ENCODE measurements at regions not wholly inside any gene's neighbourhood (a gene's known extent, or its start where the extent isn't known, plus 50 kb on each side); places are given as distances from the start of the nearest gene placed in this dataset.

GRCh38 chr3:68072062-68072461 is 417.6 kb upstream of the SUCLG2 start:
- 56 to 65% (median 61%) methylated on average over 3 of the region's 3 CpGs for WGBS, 4 donors
- H3K27ac ChIP-seq = no peak overlapping the region
- H3K4me3 ChIP-seq = no peak overlapping the region
- no peaks in the 10 kb centered on the region for H3K27me3 ChIP-seq
- no peaks in the 10 kb centered on the region for H3K4me1 ChIP-seq (replicated peaks in 1 of 2)
- no peak for DNase-seq
- no peak for TF ChIP-seq CTCF (IDR thresholded peaks at IDR 0.05)
- TF ChIP-seq POLR2A (IDR thresholded peaks at IDR 0.05) = no peak
- no peaks in the 10 kb centered on the region for H3K9me3 ChIP-seq (replicated peaks in 1 of 3)
- intact Hi-C loops (cut with DNase I) = no loop called here
- H3K36me3 ChIP-seq (replicated peaks in 1 of 2) = no peaks in the 10 kb centered on the region

GRCh38 chr3:68070186-68070585 is 415.8 kb upstream of the SUCLG2 start:
- intact Hi-C loops (cut with DNase I) = no loop called here
- Histone ChIP-seq H3K9me3 (replicated peaks in 1 of 3) (no peaks in the 10 kb centered on the region), H3K36me3 (replicated peaks in 1 of 2) (no peaks in the 10 kb centered on the region), H3K27ac (no peak overlapping the region), H3K4me3 (no peak overlapping the region), H3K4me1 (replicated peaks in 1 of 2) (no peaks in the 10 kb centered on the region), H3K27me3 (no peaks in the 10 kb centered on the region)
- TF ChIP-seq POLR2A (IDR thresholded peaks at IDR 0.05) (no peak), CTCF (IDR thresholded peaks at IDR 0.05) (no peak)
- WGBS, 4 donors = 60 to 100% (median 78%) methylated on average over 1 to 2 of the region's 2 CpGs
- DNase-seq = no peak

GRCh38 chr3:68067314-68067713 is 412.9 kb upstream of the SUCLG2 start:
- H3K4me3 ChIP-seq = no peak overlapping the region
- intact Hi-C loops (cut with DNase I) = no loop called here
- H3K27me3 ChIP-seq = no peaks in the 10 kb centered on the region
- no peak overlapping the region for H3K27ac ChIP-seq
- no peak for TF ChIP-seq CTCF (IDR thresholded peaks at IDR 0.05)
- no peak for TF ChIP-seq POLR2A (IDR thresholded peaks at IDR 0.05)
- H3K36me3 ChIP-seq (replicated peaks in 1 of 2) = no peaks in the 10 kb centered on the region
- H3K9me3 ChIP-seq (replicated peaks in 1 of 3) = no peaks in the 10 kb centered on the region
- DNase-seq = no peak
- WGBS, 4 donors = 59 to 85% (median 74%) methylated on average over 1 of the region's 1 CpG
- H3K4me1 ChIP-seq (replicated peaks in 1 of 2) = no peaks in the 10 kb centered on the region

- 69 to 75% (median 70%) methylated on average over 5 of the region's 5 CpGs for WGBS, 4 donors
- H3K9me3 ChIP-seq (replicated peaks in 1 of 3) = no peaks in the 10 kb centered on the region
- no peaks in the 10 kb centered on the region for H3K27me3 ChIP-seq
- no peak overlapping the region for H3K27ac ChIP-seq
- no peak overlapping the region for H3K4me3 ChIP-seq
- H3K4me1 ChIP-seq (replicated peaks in 1 of 2) = no peaks in the 10 kb centered on the region
- intact Hi-C loops (cut with DNase I) = no loop called here
- TF ChIP-seq CTCF (IDR thresholded peaks at IDR 0.05) = no peak
- TF ChIP-seq POLR2A (IDR thresholded peaks at IDR 0.05) = no peak
- H3K36me3 ChIP-seq (replicated peaks in 1 of 2) = no peaks in the 10 kb centered on the region
- DNase-seq = no peak
Measured at GRCh38 chr3:68062926-68063325, 408.5 kb upstream of the SUCLG2 start.
